Panc1 (cell line): ENCODE measurements at regions not wholly inside any gene's neighbourhood (a gene's known extent, or its start where the extent isn't known, plus 50 kb on each side); places are given as distances from the start of the nearest gene placed in this dataset.

ENCODE experiments used
- CTCF ChIP-seq: fragments of 450-650 bp; IDR thresholded peaks from 2 replicates; pipeline ENCODE4 v1.5.1; 2017; ENCODE audit warnings: mild to moderate bottlenecking
- POLR2AphosphoS5 ChIP-seq: IDR thresholded peaks from 2 replicates; pipeline ENCODE4 v1.6.1; 2012; ENCODE audit warnings: mild to moderate bottlenecking, low read depth, low read length, moderate library complexity
- SIN3A ChIP-seq: IDR thresholded peaks from 2 replicates; pipeline ENCODE4 v1.6.1; 2012; ENCODE audit warnings: low read depth, mild to moderate bottlenecking, low read length, moderate library complexity, borderline replicate concordance; ENCODE audit not compliant: insufficient read depth
- TCF7L2 ChIP-seq: IDR thresholded peaks from 2 replicates; pipeline ENCODE4 v1.6.1; 2011; ENCODE audit warnings: mild to moderate bottlenecking, low read depth, low read length, inconsistent platforms
- TF ChIP-seq, protein P1 (sequence below), 2 experiments: IDR thresholded peaks; 2 replicates each; pipeline ENCODE4 v1.6.1; 2011 to 2012; ENCODE audit warnings: low read depth in 2 of 2, control low read depth in 1 of 2, low read length in 1 of 2, mild to moderate bottlenecking in 1 of 2, moderate library complexity in 1 of 2; ENCODE audit not compliant: insufficient read depth in 1 of 2

DNA sequence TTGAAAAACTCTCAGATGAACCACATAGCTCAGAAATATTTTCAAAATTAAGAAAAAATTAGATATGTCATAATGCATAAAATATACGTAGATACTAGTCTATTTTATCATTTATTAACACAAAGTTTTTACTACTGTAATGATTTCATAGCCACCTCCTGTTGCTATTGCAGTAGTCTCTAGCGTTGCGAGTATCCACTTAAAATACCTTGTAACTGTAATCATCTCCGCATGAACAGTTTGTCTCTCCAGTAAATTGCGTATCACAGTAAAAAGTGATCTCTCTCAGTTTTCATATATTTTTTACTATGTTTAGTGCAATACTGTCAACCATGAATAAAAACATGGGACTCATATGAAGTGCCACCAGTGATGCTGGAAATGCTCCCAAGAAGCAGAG is 417.9 kb upstream of the ZNF462 start:
- TF ChIP-seq CTCF (no peak), POLR2AphosphoS5 (no peak), TCF7L2 (no peak), SIN3A (no peak)
- TF ChIP-seq, protein P1, sequence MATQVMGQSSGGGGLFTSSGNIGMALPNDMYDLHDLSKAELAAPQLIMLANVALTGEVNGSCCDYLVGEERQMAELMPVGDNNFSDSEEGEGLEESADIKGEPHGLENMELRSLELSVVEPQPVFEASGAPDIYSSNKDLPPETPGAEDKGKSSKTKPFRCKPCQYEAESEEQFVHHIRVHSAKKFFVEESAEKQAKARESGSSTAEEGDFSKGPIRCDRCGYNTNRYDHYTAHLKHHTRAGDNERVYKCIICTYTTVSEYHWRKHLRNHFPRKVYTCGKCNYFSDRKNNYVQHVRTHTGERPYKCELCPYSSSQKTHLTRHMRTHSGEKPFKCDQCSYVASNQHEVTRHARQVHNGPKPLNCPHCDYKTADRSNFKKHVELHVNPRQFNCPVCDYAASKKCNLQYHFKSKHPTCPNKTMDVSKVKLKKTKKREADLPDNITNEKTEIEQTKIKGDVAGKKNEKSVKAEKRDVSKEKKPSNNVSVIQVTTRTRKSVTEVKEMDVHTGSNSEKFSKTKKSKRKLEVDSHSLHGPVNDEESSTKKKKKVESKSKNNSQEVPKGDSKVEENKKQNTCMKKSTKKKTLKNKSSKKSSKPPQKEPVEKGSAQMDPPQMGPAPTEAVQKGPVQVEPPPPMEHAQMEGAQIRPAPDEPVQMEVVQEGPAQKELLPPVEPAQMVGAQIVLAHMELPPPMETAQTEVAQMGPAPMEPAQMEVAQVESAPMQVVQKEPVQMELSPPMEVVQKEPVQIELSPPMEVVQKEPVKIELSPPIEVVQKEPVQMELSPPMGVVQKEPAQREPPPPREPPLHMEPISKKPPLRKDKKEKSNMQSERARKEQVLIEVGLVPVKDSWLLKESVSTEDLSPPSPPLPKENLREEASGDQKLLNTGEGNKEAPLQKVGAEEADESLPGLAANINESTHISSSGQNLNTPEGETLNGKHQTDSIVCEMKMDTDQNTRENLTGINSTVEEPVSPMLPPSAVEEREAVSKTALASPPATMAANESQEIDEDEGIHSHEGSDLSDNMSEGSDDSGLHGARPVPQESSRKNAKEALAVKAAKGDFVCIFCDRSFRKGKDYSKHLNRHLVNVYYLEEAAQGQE (IDR thresholded peaks at IDR 0.05; ENCODE audit: insufficient read depth in 1 of 2, low read depth in 2 of 2, low read length in 1 of 2): no peak
